Progenitor cell of endocrine pancreas (in vitro differentiated cells): ENCODE measurements at regions not wholly inside any gene's neighbourhood (a gene's known extent, or its start where the extent isn't known, plus 50 kb on each side); places are given as distances from the start of the nearest gene placed in this dataset.

ENCODE experiments used
- DNase-seq: peaks from one replicate; pipeline ENCODE4 v3.0.0; 2021; ENCODE audit warnings: low spot score; ENCODE audit not compliant: unreplicated experiment
- H3K27ac Mint-ChIP-seq: 2 replicates; pipeline ENCODE4 v1.8.0; 2021; ENCODE audit warnings: mild to moderate bottlenecking, moderate library complexity, mixed read lengths
- H3K27me3 Mint-ChIP-seq: 2 replicates; pipeline ENCODE4 v1.8.0; 2021; ENCODE audit warnings: mixed read lengths
- H3K36me3 Mint-ChIP-seq: 2 replicates; pipeline ENCODE4 v1.8.0; 2022; ENCODE audit warnings: mixed read lengths; ENCODE audit not compliant: insufficient read depth
- H3K4me1 Mint-ChIP-seq: 2 replicates; pipeline ENCODE4 v1.8.0; 2021; ENCODE audit warnings: low read depth, mixed read lengths
- H3K4me3 Mint-ChIP-seq: 2 replicates; pipeline ENCODE4 v1.8.0; 2021; ENCODE audit warnings: low read depth, mild to moderate bottlenecking, moderate library complexity, mixed read lengths
- H3K9me3 Mint-ChIP-seq: 2 replicates; pipeline ENCODE4 v1.8.0; 2021; ENCODE audit warnings: low read depth, mixed read lengths
- CTCF ChIP-seq: fragments of 200-600 bp; sonication (generic); IDR thresholded peaks from one replicate; pipeline ENCODE4 v1.5.0; 2021; ENCODE audit warnings: antibody characterized with exemption, mild to moderate bottlenecking; ENCODE audit not compliant: unreplicated experiment

GRCh38 chr9:78663369-78663768 lies 366.4 kb downstream of the PSAT1 start:
- TF ChIP-seq CTCF: no peak
- no peaks in the 10 kb centered on the region for H3K36me3 Mint-ChIP-seq
- H3K4me3 Mint-ChIP-seq: no peak overlapping the region
- H3K27me3 Mint-ChIP-seq: peaks cover 7% of the 10 kb centered on the region
- no peaks in the 10 kb centered on the region for H3K9me3 Mint-ChIP-seq
- no peaks in the 10 kb centered on the region for H3K4me1 Mint-ChIP-seq
- H3K27ac Mint-ChIP-seq: no peak overlapping the region
- DNase-seq: no peak

GRCh38 chr9:78664370-78664769 lies 367.4 kb downstream of the PSAT1 start:
- Mint-ChIP-seq H3K36me3 (no peaks in the 10 kb centered on the region), H3K27me3 (peaks cover 7% of the 10 kb centered on the region), H3K4me1 (no peaks in the 10 kb centered on the region), H3K4me3 (no peak overlapping the region), H3K9me3 (no peaks in the 10 kb centered on the region), H3K27ac (no peak overlapping the region)
- TF ChIP-seq CTCF: no peak
- no peak for DNase-seq

GRCh38 chr9:78666818-78667414 lies 370.0 kb downstream of the PSAT1 start:
- TF ChIP-seq CTCF: no peak
- peaks cover 7% of the 10 kb centered on the region for H3K4me1 Mint-ChIP-seq
- no peak overlapping the region for H3K27ac Mint-ChIP-seq
- H3K27me3 Mint-ChIP-seq: peaks cover 7% of the 10 kb centered on the region
- no peak overlapping the region for H3K4me3 Mint-ChIP-seq
- no peaks in the 10 kb centered on the region for H3K36me3 Mint-ChIP-seq
- H3K9me3 Mint-ChIP-seq: peaks cover 4% of the 10 kb centered on the region
- DNase-seq: no peak

- Mint-ChIP-seq H3K27ac (no peak overlapping the region), H3K36me3 (no peaks in the 10 kb centered on the region), H3K27me3 (peaks cover under 1% of the 10 kb centered on the region), H3K9me3 (peaks cover 4% of the 10 kb centered on the region), H3K4me3 (no peak overlapping the region), H3K4me1 (peaks cover 12% of the 10 kb centered on the region)
- TF ChIP-seq CTCF: no peak
- no peak for DNase-seq
These were observed 371.4 kb downstream of the PSAT1 start for GRCh38 chr9:78668148-78668832.

GRCh38 chr9:78669591-78669990 lies 372.7 kb downstream of the PSAT1 start:
- TF ChIP-seq CTCF: no peak
- Mint-ChIP-seq H3K27ac (no peak overlapping the region), H3K4me1 (peaks cover 12% of the 10 kb centered on the region)

More at GRCh38 chr9:78669591-78669990, 372.7 kb downstream of the PSAT1 start:
- H3K36me3 Mint-ChIP-seq: no peaks in the 10 kb centered on the region
- H3K4me3 Mint-ChIP-seq: no peak overlapping the region
- no peaks in the 10 kb centered on the region for H3K27me3 Mint-ChIP-seq
- H3K9me3 Mint-ChIP-seq: peaks cover 4% of the 10 kb centered on the region
- no peak for DNase-seq
